ENCODE measurements at regions not wholly inside any gene's neighbourhood (a gene's known extent, or its start where the extent isn't known, plus 50 kb on each side); places are given as distances from the start of the nearest gene placed in this dataset.
"Not testable (repeated sequence)": the region's sequence is repeated elsewhere in the genome, so short reads cannot be mapped to it uniquely, and the experiment has no call there.

GRCh38 chr1:5766996-5767395, 225.2 kb downstream of the NPHP4 start:
- not testable (repeated sequence) for DNase-seq (ENCODE audit: low spot score)

- no peak for DNase-seq (ENCODE audit: low spot score)
Measured at GRCh38 chr1:5765997-5766913, 226.0 kb downstream of the NPHP4 start.

- no peak for DNase-seq (ENCODE audit: low spot score)
Measured at GRCh38 chr1:5765483-5765882, 226.7 kb downstream of the NPHP4 start.

GRCh38 chr1:5764959-5765358, 227.3 kb downstream of the NPHP4 start:
- DNase-seq (ENCODE audit: low spot score): no peak

GRCh38 chr1:5764464-5764863, 227.8 kb downstream of the NPHP4 start:
- no peak for DNase-seq (ENCODE audit: low spot score)

- no peak for DNase-seq (ENCODE audit: low spot score)
Measured at GRCh38 chr1:5763696-5764370, 228.4 kb downstream of the NPHP4 start.

GRCh38 chr1:5758859-5759578, 233.2 kb downstream of the NPHP4 start:
- no peak for DNase-seq (ENCODE audit: low spot score)

GRCh38 chr1:5758000-5758858, 234.0 kb downstream of the NPHP4 start:
- no peak for DNase-seq (ENCODE audit: low spot score)

- DNase-seq (ENCODE audit: low spot score): no peak
Measured at GRCh38 chr1:5757187-5757805, 234.9 kb downstream of the NPHP4 start.

GRCh38 chr1:5756434-5757186, 235.6 kb downstream of the NPHP4 start:
- DNase-seq (ENCODE audit: low spot score): no peak

- DNase-seq (ENCODE audit: low spot score): no peak
Measured at GRCh38 chr1:5755552-5756125, 236.6 kb downstream of the NPHP4 start.

GRCh38 chr1:5754817-5755551, 237.2 kb downstream of the NPHP4 start:
- no peak for DNase-seq (ENCODE audit: low spot score)

GRCh38 chr1:5753549-5754421, 238.4 kb downstream of the NPHP4 start:
- no peak for DNase-seq (ENCODE audit: low spot score)

- DNase-seq (ENCODE audit: low spot score): no peak
Measured at GRCh38 chr1:5752746-5753548, 239.3 kb downstream of the NPHP4 start.

- no peak for DNase-seq (ENCODE audit: low spot score)
Measured at GRCh38 chr1:5751833-5752745, 240.1 kb downstream of the NPHP4 start.

- no peak for DNase-seq (ENCODE audit: low spot score)
Measured at GRCh38 chr1:5751163-5751540, 241.1 kb downstream of the NPHP4 start.
